ENCODE measurements at regions not wholly inside any gene's neighbourhood (a gene's known extent, or its start where the extent isn't known, plus 50 kb on each side); places are given as distances from the start of the nearest gene placed in this dataset.
"Not testable (repeated sequence)": the region's sequence is repeated elsewhere in the genome, so short reads cannot be mapped to it uniquely, and the experiment has no call there.

- DNase-seq: no peak
Observed at GRCh38 chr13:50159607-50160006, 144.4 kb downstream of the KCNRG start.

- DNase-seq: no peak
Observed at GRCh38 chr13:50161052-50161451, 145.8 kb downstream of the KCNRG start.

- DNase-seq: no peak
Observed at GRCh38 chr13:50162001-50162400, 146.8 kb downstream of the KCNRG start.

- DNase-seq: no peak
Observed at GRCh38 chr13:50162567-50162966, 147.3 kb downstream of the KCNRG start.

GRCh38 chr13:50167224-50167947 is 152.1 kb downstream of the KCNRG start:
- no peak for DNase-seq

GRCh38 chr13:50167967-50168366 is 152.7 kb downstream of the KCNRG start:
- no peak for DNase-seq

- DNase-seq: no peak
Observed at GRCh38 chr13:50168786-50169185, 153.5 kb downstream of the KCNRG start.

- DNase-seq: no peak
Observed at GRCh38 chr13:50170447-50171037, 155.3 kb downstream of the KCNRG start.

GRCh38 chr13:50171590-50172282 is 156.5 kb downstream of the KCNRG start:
- no peak for DNase-seq

GRCh38 chr13:50173045-50173444 is 157.8 kb downstream of the KCNRG start:
- not testable (repeated sequence) for DNase-seq

GRCh38 chr13:50174630-50175029 is 159.4 kb downstream of the KCNRG start:
- DNase-seq: no peak

GRCh38 chr13:50179977-50180376 is 164.7 kb downstream of the KCNRG start:
- no peak for DNase-seq

GRCh38 chr13:50185769-50186763 is 170.8 kb downstream of the KCNRG start:
- DNase-seq: not testable (repeated sequence)

- DNase-seq: no peak
Observed at GRCh38 chr13:50187352-50188029, 172.2 kb downstream of the KCNRG start.

- DNase-seq: no peak
Observed at GRCh38 chr13:50188696-50189095, 173.5 kb downstream of the KCNRG start.

GRCh38 chr13:50189450-50189849 is 174.2 kb downstream of the KCNRG start:
- DNase-seq: no peak

GRCh38 chr13:50191004-50191403 is 175.8 kb downstream of the KCNRG start:
- no peak for DNase-seq

- no peak for DNase-seq
Observed at GRCh38 chr13:50192272-50192813, 177.1 kb downstream of the KCNRG start.

- DNase-seq: no peak
Observed at GRCh38 chr13:50195045-50195444, 179.8 kb downstream of the KCNRG start.

GRCh38 chr13:50196118-50196517 is 180.9 kb downstream of the KCNRG start:
- no peak for DNase-seq

- DNase-seq: no peak
Observed at GRCh38 chr13:50197705-50198104, 182.5 kb downstream of the KCNRG start.

GRCh38 chr13:50198508-50198907 is 183.3 kb downstream of the KCNRG start:
- no peak for DNase-seq

Measured in T-helper 9 cell (primary cell).